Lower lobe of right lung (tissue), 2 donors: ENCODE measurements at regions not wholly inside any gene's neighbourhood (a gene's known extent, or its start where the extent isn't known, plus 50 kb on each side); places are given as distances from the start of the nearest gene placed in this dataset.
"Not testable (repeated sequence)": the region's sequence is repeated elsewhere in the genome, so short reads cannot be mapped to it uniquely, and the experiment has no call there.

ENCODE experiments used
- ATAC-seq, 2 donors: fragments of 200-7000 bp; cut with Tn5 transposase; one replicate each; pipeline ENCODE4 v1.9.1; 2020 to 2022; ENCODE audit warnings: mild to moderate bottlenecking in 2 of 2, moderate library complexity in 2 of 2
- DNase-seq: peaks from one replicate; pipeline ENCODE4 v3.0.0-alpha.2; 2020
- H3K27ac ChIP-seq: fragments of 200-600 bp; one replicate; pipeline ENCODE4 v1.8.0; 2022
- H3K27me3 ChIP-seq: fragments of 200-600 bp; one replicate; pipeline ENCODE4 v1.8.0; 2022; ENCODE audit warnings: low read depth
- H3K36me3 ChIP-seq: fragments of 200-600 bp; one replicate; pipeline ENCODE4 v1.8.0; 2022; ENCODE audit warnings: mild to moderate bottlenecking
- H3K4me1 ChIP-seq: fragments of 200-600 bp; one replicate; pipeline ENCODE4 v1.8.0; 2022
- H3K4me3 ChIP-seq: fragments of 200-600 bp; one replicate; pipeline ENCODE4 v1.8.0; 2022; ENCODE audit warnings: mild to moderate bottlenecking
- H3K9me3 ChIP-seq: fragments of 200-600 bp; one replicate; pipeline ENCODE4 v1.8.0; 2022
- intact Hi-C: fragments of 100-400 bp; cut with DNase I; formaldehyde crosslinking; loops from one replicate; pipeline ENCODE4 v1.11.0; 2022
- TF ChIP-seq, protein P1 (sequence below): fragments of 200-600 bp; IDR thresholded peaks from one replicate; pipeline ENCODE4 v1.8.0; 2022; ENCODE audit warnings: antibody characterized with exemption, mild to moderate bottlenecking
- donor health status: DM: no; HTN: yes; CAD: no; lungs with severe emphysema.

DNA sequence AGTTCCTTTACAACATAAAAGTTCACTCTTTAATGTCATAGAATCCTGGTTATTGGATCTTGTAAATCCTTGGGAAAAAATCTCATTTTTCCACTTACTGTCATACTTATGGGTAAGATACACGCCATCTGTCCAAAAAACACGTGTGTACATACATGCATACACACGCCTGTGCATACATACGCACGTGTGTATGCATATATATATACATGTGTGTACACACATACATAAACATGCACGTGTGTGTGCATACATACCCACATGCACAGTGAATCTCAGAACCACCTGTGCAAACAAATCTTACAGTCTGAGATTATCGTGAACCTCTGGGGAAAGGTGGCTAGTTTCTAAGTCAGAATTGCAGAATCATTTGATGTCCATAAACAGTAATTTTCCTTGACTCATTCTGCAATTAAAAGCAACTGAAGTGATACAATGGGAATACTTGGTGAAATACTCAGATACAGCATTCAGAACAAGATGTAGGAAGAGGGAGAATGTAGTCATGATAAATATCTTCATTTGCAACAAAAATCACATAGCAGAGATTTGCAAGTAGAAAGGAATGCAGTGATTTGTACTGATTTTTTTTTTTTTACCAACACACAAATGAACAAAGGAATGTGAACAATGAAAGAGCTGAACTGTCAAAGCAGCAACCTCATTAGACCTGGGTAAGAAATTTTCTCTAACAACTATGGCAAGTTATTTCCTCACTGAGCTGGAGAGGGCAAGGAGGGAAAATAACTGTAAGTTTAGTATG lies 160.6 kb upstream of the POU1F1 start:
- DNase-seq (no peak), ATAC-seq (no peak)
- Histone ChIP-seq H3K27me3 (no peaks in the 10 kb centered on the region), H3K4me1 (no peaks in the 10 kb centered on the region), H3K27ac (no peak overlapping the region), H3K36me3 (no peaks in the 10 kb centered on the region), H3K4me3 (no peak overlapping the region), H3K9me3 (no peaks in the 10 kb centered on the region)
- TF ChIP-seq, protein P1, sequence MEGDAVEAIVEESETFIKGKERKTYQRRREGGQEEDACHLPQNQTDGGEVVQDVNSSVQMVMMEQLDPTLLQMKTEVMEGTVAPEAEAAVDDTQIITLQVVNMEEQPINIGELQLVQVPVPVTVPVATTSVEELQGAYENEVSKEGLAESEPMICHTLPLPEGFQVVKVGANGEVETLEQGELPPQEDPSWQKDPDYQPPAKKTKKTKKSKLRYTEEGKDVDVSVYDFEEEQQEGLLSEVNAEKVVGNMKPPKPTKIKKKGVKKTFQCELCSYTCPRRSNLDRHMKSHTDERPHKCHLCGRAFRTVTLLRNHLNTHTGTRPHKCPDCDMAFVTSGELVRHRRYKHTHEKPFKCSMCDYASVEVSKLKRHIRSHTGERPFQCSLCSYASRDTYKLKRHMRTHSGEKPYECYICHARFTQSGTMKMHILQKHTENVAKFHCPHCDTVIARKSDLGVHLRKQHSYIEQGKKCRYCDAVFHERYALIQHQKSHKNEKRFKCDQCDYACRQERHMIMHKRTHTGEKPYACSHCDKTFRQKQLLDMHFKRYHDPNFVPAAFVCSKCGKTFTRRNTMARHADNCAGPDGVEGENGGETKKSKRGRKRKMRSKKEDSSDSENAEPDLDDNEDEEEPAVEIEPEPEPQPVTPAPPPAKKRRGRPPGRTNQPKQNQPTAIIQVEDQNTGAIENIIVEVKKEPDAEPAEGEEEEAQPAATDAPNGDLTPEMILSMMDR: no peak
- intact Hi-C loops: no loop called here

DNA sequence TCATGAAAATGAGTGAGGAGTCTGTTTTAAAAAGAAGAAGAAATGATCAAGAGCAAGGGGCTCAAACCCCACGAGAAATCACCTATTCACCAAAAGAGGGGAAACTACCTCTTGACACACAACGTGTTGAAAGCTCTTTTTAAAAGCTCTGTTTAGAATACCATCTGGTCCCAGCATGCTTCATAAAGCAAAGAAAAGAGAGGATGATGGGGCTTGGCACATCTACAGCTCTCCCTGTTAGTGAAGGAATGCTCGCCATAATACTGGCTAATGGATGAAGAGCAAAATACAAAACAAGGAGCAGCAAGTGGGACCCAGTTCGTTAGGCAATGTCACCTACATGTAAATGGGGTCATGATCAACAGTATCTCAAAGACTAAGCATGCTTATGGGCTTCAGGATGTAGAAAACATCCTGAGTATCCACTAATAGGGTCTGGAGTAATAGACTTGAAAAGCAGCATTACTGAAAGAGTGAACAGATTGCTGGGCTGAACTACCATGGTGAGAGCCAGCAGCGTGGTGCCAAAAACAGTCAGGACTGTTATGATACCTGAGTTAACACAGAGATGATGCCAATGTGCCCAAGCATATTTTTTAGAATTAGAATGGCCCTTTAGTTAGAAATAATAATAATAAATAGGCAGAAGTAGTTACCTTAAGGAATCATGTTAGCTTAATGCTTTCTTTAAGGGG lies 159.7 kb upstream of the POU1F1 start:
- Histone ChIP-seq H3K4me3 (no peak overlapping the region), H3K9me3 (no peaks in the 10 kb centered on the region), H3K4me1 (no peaks in the 10 kb centered on the region), H3K36me3 (no peaks in the 10 kb centered on the region), H3K27me3 (no peaks in the 10 kb centered on the region), H3K27ac (no peak overlapping the region)
- ATAC-seq (no peak), DNase-seq (no peak)
- TF ChIP-seq, protein P1: no peak
- intact Hi-C loops: no loop called here

DNA sequence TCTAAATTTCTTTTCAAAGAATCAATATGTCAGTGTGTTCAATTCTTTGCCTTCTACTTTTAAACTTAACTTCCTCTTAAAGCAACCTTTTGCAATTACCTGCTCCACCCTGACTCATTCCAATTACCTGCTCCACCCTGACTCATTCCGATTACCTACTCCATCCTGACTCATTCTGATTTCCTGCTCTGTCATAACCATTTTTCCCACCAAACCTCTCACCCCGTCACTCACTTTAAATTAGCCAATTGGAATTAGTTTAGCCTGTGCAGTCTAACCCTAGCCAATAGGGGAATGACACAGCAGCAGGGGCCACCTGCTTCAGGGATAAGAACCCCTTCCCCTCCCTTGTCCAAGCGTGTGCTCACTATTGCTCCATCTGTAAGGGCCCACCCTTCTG lies 157.1 kb upstream of the POU1F1 start:
- H3K36me3 ChIP-seq, H3K4me1 ChIP-seq, intact Hi-C loops, H3K27ac ChIP-seq, H3K9me3 ChIP-seq, DNase-seq, ATAC-seq, H3K4me3 ChIP-seq, H3K27me3 ChIP-seq: not testable (repeated sequence)

DNA sequence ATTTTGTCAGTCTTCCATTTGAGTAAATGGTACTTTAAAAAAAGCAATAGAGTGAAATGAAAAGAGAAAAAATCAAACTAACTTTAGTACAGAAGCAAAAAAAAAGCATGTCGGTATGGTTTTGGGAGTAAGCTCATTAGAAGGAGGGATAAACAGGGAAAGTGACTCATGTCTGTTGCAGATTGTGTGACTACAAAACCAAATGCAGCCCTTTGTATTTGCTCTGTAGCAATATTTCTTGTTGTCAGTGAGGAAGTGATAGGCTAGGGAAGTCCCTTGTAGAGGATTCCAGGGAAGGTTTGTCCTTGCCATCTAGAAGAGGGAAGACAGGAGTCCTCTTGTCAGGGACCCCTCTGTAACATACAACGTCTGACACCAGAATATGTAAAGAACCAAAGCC lies 150.5 kb upstream of the POU1F1 start:
- H3K4me3 ChIP-seq: no peak overlapping the region
- ATAC-seq (no peak), DNase-seq (no peak)
- no peaks in the 10 kb centered on the region for H3K4me1 ChIP-seq
- intact Hi-C loops: no loop called here
- TF ChIP-seq, protein P1: no peak
- no peaks in the 10 kb centered on the region for H3K36me3 ChIP-seq
- no peaks in the 10 kb centered on the region for H3K9me3 ChIP-seq
- no peaks in the 10 kb centered on the region for H3K27me3 ChIP-seq
- H3K27ac ChIP-seq: no peak overlapping the region

DNA sequence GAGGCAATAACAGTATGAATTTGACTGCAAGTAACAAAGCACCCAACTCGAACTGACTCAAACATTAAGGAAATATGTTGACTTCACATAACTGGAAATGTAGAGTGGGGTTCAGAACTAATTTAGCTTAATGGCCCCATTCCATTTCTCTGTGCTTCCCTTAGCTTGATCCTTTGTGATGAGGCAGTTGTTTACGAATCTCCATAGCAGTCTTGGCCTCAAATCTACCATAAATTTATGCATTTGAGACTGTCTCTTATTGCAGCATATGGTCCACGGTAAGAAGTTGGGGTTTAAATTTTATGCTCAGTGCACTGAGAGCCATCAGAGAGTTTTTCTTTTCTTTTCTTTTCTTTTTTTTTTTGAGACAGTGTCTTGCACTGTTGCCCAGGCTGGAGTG lies 148.7 kb upstream of the POU1F1 start:
- no peak overlapping the region for H3K27ac ChIP-seq
- H3K9me3 ChIP-seq: no peaks in the 10 kb centered on the region
- intact Hi-C loops: no loop called here
- H3K36me3 ChIP-seq: no peaks in the 10 kb centered on the region
- TF ChIP-seq, protein P1: no peak
- ATAC-seq (no peak), DNase-seq (no peak)
- H3K4me3 ChIP-seq: no peak overlapping the region
- no peaks in the 10 kb centered on the region for H3K4me1 ChIP-seq
- H3K27me3 ChIP-seq: no peaks in the 10 kb centered on the region

DNA sequence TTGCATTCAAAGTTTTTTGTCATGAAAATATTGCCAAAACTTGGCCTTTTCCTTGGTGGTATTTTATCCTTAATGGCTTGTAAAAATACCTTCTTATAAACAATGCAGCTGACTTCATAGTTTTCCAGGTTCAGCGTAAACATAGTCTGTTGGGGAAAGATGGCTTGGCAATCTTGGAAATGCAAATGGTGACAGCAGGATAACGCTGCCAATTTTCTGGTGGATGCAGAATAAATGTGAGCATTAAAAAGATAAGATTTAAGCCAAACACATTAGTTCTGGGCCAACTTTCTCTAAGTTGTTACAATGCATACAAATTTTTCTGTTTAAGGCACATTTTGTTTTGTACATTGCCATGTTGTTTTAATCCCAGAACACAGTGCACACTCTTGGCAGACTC lies 147.0 kb upstream of the POU1F1 start:
- TF ChIP-seq, protein P1: no peak
- ATAC-seq: no peak
- Histone ChIP-seq H3K4me3 (no peak overlapping the region), H3K27me3 (no peaks in the 10 kb centered on the region), H3K36me3 (no peaks in the 10 kb centered on the region), H3K27ac (no peak overlapping the region), H3K9me3 (no peaks in the 10 kb centered on the region), H3K4me1 (no peaks in the 10 kb centered on the region)
- DNase-seq: no peak
- intact Hi-C loops: no loop called here
